ENCODE measurements at regions not wholly inside any gene's neighbourhood (a gene's known extent, or its start where the extent isn't known, plus 50 kb on each side); places are given as distances from the start of the nearest gene placed in this dataset.

- ChIA-PET CTCF (no interaction called here), POLR2A (no interaction called here)
- no peak for ATAC-seq (ENCODE audit: low read depth)
- H2AFZ ChIP-seq (ENCODE audit: insufficient read depth, low read depth, low read length, poor library complexity, severe bottlenecking) = no peak overlapping the region
- no peak overlapping the region for H3K9ac ChIP-seq (ENCODE audit: low read length)
- no peak overlapping the region for H3K4me3 ChIP-seq (ENCODE audit: control extremely low read depth in 1 of 5, extremely low read depth in 1 of 5, insufficient read depth in 1 of 5, low read depth in 2 of 5, low read length in 4 of 5)
- peaks cover under 1% of the 10 kb centered on the region for H3K27me3 Mint-ChIP-seq
- WGBS (ENCODE audit: insufficient coverage) = 77% methylated on average over 5 of the region's 6 CpGs
- no peaks in the 10 kb centered on the region for H3K9me3 ChIP-seq (ENCODE audit: control extremely low read depth in 1 of 3, control insufficient read depth in 2 of 3, insufficient read depth in 1 of 3, low read length in 2 of 3)
- H3K9me3 Mint-ChIP-seq (ENCODE audit: insufficient read depth) = no peaks in the 10 kb centered on the region
- H4K20me1 ChIP-seq (ENCODE audit: control insufficient read depth, insufficient read depth, low read length, poor library complexity, severe bottlenecking) = no peaks in the 10 kb centered on the region
- H3K4me2 ChIP-seq (replicated peaks; ENCODE audit: low read depth, low read length, poor library complexity, severe bottlenecking) = no peak overlapping the region
- no peaks in the 10 kb centered on the region for H3K27me3 ChIP-seq (replicated peaks in 1 of 4; ENCODE audit: control extremely low read depth in 1 of 4, control insufficient read depth in 3 of 4, insufficient read depth in 4 of 4, low read length in 3 of 4)
- H3K27ac ChIP-seq (ENCODE audit: low read length in 2 of 2) = no peak overlapping the region
- no peaks in the 10 kb centered on the region for H3K36me3 ChIP-seq (replicated peaks in 1 of 2; ENCODE audit: control extremely low read depth in 1 of 2, control insufficient read depth in 1 of 2, extremely low read depth in 1 of 2, insufficient read depth in 2 of 2, low read length in 1 of 2)
- H3K27ac Mint-ChIP-seq = no peak overlapping the region
- TF ChIP-seq EZH2 (IDR thresholded peaks at IDR 0.05; ENCODE audit: borderline replicate concordance, insufficient read depth, low read depth, low read length, poor library complexity, severe bottlenecking) (no peak), CTCF (IDR thresholded peaks at IDR 0.05) (no peak)
- intact Hi-C loops (cut with micrococcal nuclease) = no loop called here
- no peak overlapping the region for H3K4me3 Mint-ChIP-seq
- DNase-seq = no peak
- H3K4me1 ChIP-seq (ENCODE audit: control insufficient read depth in 2 of 2, insufficient read depth in 2 of 2, low read length in 2 of 2) = no peaks in the 10 kb centered on the region
- H3K4me1 Mint-ChIP-seq = no peaks in the 10 kb centered on the region
- no peaks in the 10 kb centered on the region for H3K79me2 ChIP-seq (ENCODE audit: control insufficient read depth, insufficient read depth, low read length)
Measured at GRCh38 chr7:47036909-47037308, 545.0 kb downstream of the TNS3 start.

- DNase-seq = no peak
- 100% methylated on average over 1 of the region's 2 CpGs for WGBS (ENCODE audit: insufficient coverage)
Measured at GRCh38 chr7:47035522-47035921, 546.4 kb downstream of the TNS3 start.

More at GRCh38 chr7:47035522-47035921, 546.4 kb downstream of the TNS3 start:
- H3K4me1 Mint-ChIP-seq = no peaks in the 10 kb centered on the region
- H3K9me3 Mint-ChIP-seq (ENCODE audit: insufficient read depth) = no peaks in the 10 kb centered on the region
- CTCF ChIA-PET = no interaction called here
- H2AFZ ChIP-seq (ENCODE audit: insufficient read depth, low read depth, low read length, poor library complexity, severe bottlenecking) = no peak overlapping the region
- H3K9me3 ChIP-seq (ENCODE audit: control extremely low read depth in 1 of 3, control insufficient read depth in 2 of 3, insufficient read depth in 1 of 3, low read length in 2 of 3) = no peaks in the 10 kb centered on the region
- no peak overlapping the region for H3K9ac ChIP-seq (ENCODE audit: low read length)
- H3K36me3 ChIP-seq (replicated peaks in 1 of 2; ENCODE audit: control extremely low read depth in 1 of 2, control insufficient read depth in 1 of 2, extremely low read depth in 1 of 2, insufficient read depth in 2 of 2, low read length in 1 of 2) = no peaks in the 10 kb centered on the region
- no peaks in the 10 kb centered on the region for H4K20me1 ChIP-seq (ENCODE audit: control insufficient read depth, insufficient read depth, low read length, poor library complexity, severe bottlenecking)
- H3K79me2 ChIP-seq (ENCODE audit: control insufficient read depth, insufficient read depth, low read length) = no peaks in the 10 kb centered on the region
- no peaks in the 10 kb centered on the region for H3K27me3 ChIP-seq (replicated peaks in 1 of 4; ENCODE audit: control extremely low read depth in 1 of 4, control insufficient read depth in 3 of 4, insufficient read depth in 4 of 4, low read length in 3 of 4)
- H3K4me2 ChIP-seq (replicated peaks; ENCODE audit: low read depth, low read length, poor library complexity, severe bottlenecking) = no peak overlapping the region
- POLR2A ChIA-PET = no interaction called here
- TF ChIP-seq CTCF (IDR thresholded peaks at IDR 0.05) (no peak), EZH2 (IDR thresholded peaks at IDR 0.05; ENCODE audit: borderline replicate concordance, insufficient read depth, low read depth, low read length, poor library complexity, severe bottlenecking) (no peak)
- H3K4me1 ChIP-seq (ENCODE audit: control insufficient read depth in 2 of 2, insufficient read depth in 2 of 2, low read length in 2 of 2) = no peaks in the 10 kb centered on the region
- intact Hi-C loops (cut with micrococcal nuclease) = no loop called here
- H3K4me3 Mint-ChIP-seq = no peak overlapping the region
- ATAC-seq (ENCODE audit: low read depth) = no peak
- no peak overlapping the region for H3K27ac ChIP-seq (ENCODE audit: low read length in 2 of 2)
- no peaks in the 10 kb centered on the region for H3K27me3 Mint-ChIP-seq
- H3K4me3 ChIP-seq (ENCODE audit: control extremely low read depth in 1 of 5, extremely low read depth in 1 of 5, insufficient read depth in 1 of 5, low read depth in 2 of 5, low read length in 4 of 5) = no peak overlapping the region
- no peak overlapping the region for H3K27ac Mint-ChIP-seq
